NCI-H1092 (cell line): ENCODE measurements at regions not wholly inside any gene's neighbourhood (a gene's known extent, or its start where the extent isn't known, plus 50 kb on each side); places are given as distances from the start of the nearest gene placed in this dataset.

Experiments
- DNase-seq: peaks from one replicate; lab custom pipeline; 2025; lab: John Stamatoyannopoulos, UW

GRCh38 chr4:15374656-15375055 lies 53.2 kb upstream of the C1QTNF7 start:
- no peak for DNase-seq

DNA sequence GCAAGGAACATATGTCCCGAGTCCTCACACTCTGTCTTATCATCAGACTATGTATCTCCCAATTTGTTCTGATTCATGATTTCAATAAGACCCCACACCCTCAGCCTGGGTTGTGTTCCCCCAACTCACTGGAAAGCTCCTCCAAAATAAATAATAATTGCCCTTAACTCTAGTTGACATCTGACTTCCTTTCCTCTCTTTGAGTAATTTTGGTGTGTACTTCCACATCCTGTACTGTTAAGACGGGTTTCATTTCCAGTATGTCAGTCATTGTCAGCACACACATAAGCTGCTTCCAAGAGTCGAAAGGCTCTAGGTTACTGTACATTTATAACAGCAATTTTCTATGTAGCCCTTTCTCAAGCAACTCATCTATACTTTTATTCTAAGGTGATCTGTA lies 52.2 kb upstream of the C1QTNF7 start:
- DNase-seq, result no peak

GRCh38 chr4:15376145-15376544 lies 51.7 kb upstream of the C1QTNF7 start:
- DNase-seq, result no peak

- no peak for DNase-seq
Observed at GRCh38 chr4:15376594-15376993, 51.2 kb upstream of the C1QTNF7 start.
